Right cardiac atrium (tissue), 5 donors: ENCODE measurements at regions not wholly inside any gene's neighbourhood (a gene's known extent, or its start where the extent isn't known, plus 50 kb on each side); places are given as distances from the start of the nearest gene placed in this dataset.
"Not testable (repeated sequence)": the region's sequence is repeated elsewhere in the genome, so short reads cannot be mapped to it uniquely, and the experiment has no call there.

Experiments
- ATAC-seq, 2 donors: fragments of 200-7000 bp; cut with Tn5 transposase; one replicate each; pipeline versions ENCODE4 v1.8.0 to v1.9.1; 2020; ENCODE audit warnings: moderate library complexity in 2 of 2, mild to moderate bottlenecking in 1 of 2
- DNase-seq, 3 donors: peaks; one replicate each; pipeline ENCODE4 v3.0.0-alpha.2; 2020
- H3K27ac ChIP-seq: one replicate; pipeline ENCODE4 v1.5.1; 2013; ENCODE audit warnings: mild to moderate bottlenecking, low read length, control low read depth, moderate library complexity
- H3K27me3 ChIP-seq: one replicate; pipeline ENCODE4 v1.6.1; 2013; ENCODE audit not compliant: control insufficient read depth, insufficient read depth
- H3K4me1 ChIP-seq: one replicate; pipeline ENCODE4 v1.6.1; 2013; ENCODE audit warnings: low read length; ENCODE audit not compliant: control insufficient read depth, insufficient read depth
- H3K4me3 ChIP-seq: one replicate; pipeline ENCODE4 v1.5.1; 2013; ENCODE audit warnings: low read length, control low read depth
- H3K9me3 ChIP-seq: one replicate; pipeline ENCODE4 v1.6.1; 2013; ENCODE audit warnings: low read length; ENCODE audit not compliant: control insufficient read depth
- WGBS: extraction: QIAGEN DNeasy Blood & Tissue Kit; methylation state at CpG from one replicate; pipeline ENCODE4 v1.1.7; 2013; 5-methylcytosine and 5-hydroxymethylcytosine counted together
- intact Hi-C, 4 donors: fragments of 100-400 bp; cut with DNase I; formaldehyde crosslinking; loops; one replicate each; pipeline versions ENCODE4 v1.11.0 to v1.14.0; 2022 to 2023
- donor health status: healthy with polysubstance abuse.
- donor health status: DM: no; HTN: yes; CAD: no.
- donor health status: DM: no; HTN: no; CAD: no.
- donor health status: DM: no; HTN: yes; CAD: no; lungs with severe emphysema.
- donor health status: DM: yes; HTN: yes; CAD: no.

GRCh38 chr2:7432436-7432835 lies 515.2 kb downstream of the RNF144A start:
- Histone ChIP-seq H3K9me3 (no peaks in the 10 kb centered on the region), H3K4me3 (no peak overlapping the region), H3K4me1 (no peaks in the 10 kb centered on the region), H3K27me3 (no peaks in the 10 kb centered on the region), H3K27ac (no peak overlapping the region)
- ATAC-seq (no peak), DNase-seq (no peak)
- 92% methylated on average over 4 of the region's 4 CpGs for WGBS
- intact Hi-C loops, result no loop called here

- intact Hi-C loops, result no loop called here
Measured at GRCh38 chr2:7436096-7436906, 519.1 kb downstream of the RNF144A start.

GRCh38 chr2:7437141-7437540 lies 519.9 kb downstream of the RNF144A start:
- H3K4me1 ChIP-seq, result no peaks in the 10 kb centered on the region
- no peaks in the 10 kb centered on the region for H3K9me3 ChIP-seq
- ATAC-seq (no peak), DNase-seq (no peak)
- H3K27ac ChIP-seq, result no peak overlapping the region
- intact Hi-C loops, result no loop called here
- H3K4me3 ChIP-seq, result no peak overlapping the region
- no peaks in the 10 kb centered on the region for H3K27me3 ChIP-seq

More at GRCh38 chr2:7436096-7436906, 519.1 kb downstream of the RNF144A start:
- H3K9me3 ChIP-seq, result no peaks in the 10 kb centered on the region
- H3K4me3 ChIP-seq, result no peak overlapping the region
- ATAC-seq (no peak), DNase-seq (no peak)
- no peak overlapping the region for H3K27ac ChIP-seq
- no peaks in the 10 kb centered on the region for H3K27me3 ChIP-seq
- 84% methylated on average over 9 of the region's 9 CpGs for WGBS
- H3K4me1 ChIP-seq, result no peaks in the 10 kb centered on the region

- H3K4me1 ChIP-seq, result no peaks in the 10 kb centered on the region
- WGBS, result 68% methylated on average over 9 of the region's 9 CpGs
- no peaks in the 10 kb centered on the region for H3K9me3 ChIP-seq
- no peak overlapping the region for H3K27ac ChIP-seq
- H3K27me3 ChIP-seq, result no peaks in the 10 kb centered on the region
- H3K4me3 ChIP-seq, result no peak overlapping the region
- ATAC-seq (no peak), DNase-seq (no peak)
- intact Hi-C loops, result no loop called here
Measured at GRCh38 chr2:7437716-7438632, 520.8 kb downstream of the RNF144A start.

- DNase-seq (no peak), ATAC-seq (no peak)
- intact Hi-C loops, result no loop called here
- no peaks in the 10 kb centered on the region for H3K9me3 ChIP-seq
- H3K27ac ChIP-seq, result no peak overlapping the region
- no peak overlapping the region for H3K4me3 ChIP-seq
- WGBS, result 98% methylated on average over 1 of the region's 1 CpG
- no peaks in the 10 kb centered on the region for H3K27me3 ChIP-seq
- H3K4me1 ChIP-seq, result no peaks in the 10 kb centered on the region
Measured at GRCh38 chr2:7438855-7439254, 521.6 kb downstream of the RNF144A start.

GRCh38 chr2:7440977-7441376 lies 523.8 kb downstream of the RNF144A start:
- Histone ChIP-seq H3K27me3 (no peaks in the 10 kb centered on the region), H3K4me3 (no peak overlapping the region), H3K27ac (no peak overlapping the region), H3K4me1 (no peaks in the 10 kb centered on the region), H3K9me3 (no peaks in the 10 kb centered on the region)
- intact Hi-C loops, result no loop called here
- 69% methylated on average over 4 of the region's 4 CpGs for WGBS
- DNase-seq (no peak), ATAC-seq (no peak)

- H3K4me3 ChIP-seq, ATAC-seq, H3K4me1 ChIP-seq, DNase-seq, intact Hi-C loops, H3K27ac ChIP-seq, H3K27me3 ChIP-seq, H3K9me3 ChIP-seq: not testable (repeated sequence)
- WGBS, result 86% methylated on average over 3 of the region's 3 CpGs
Measured at GRCh38 chr2:7441841-7442240, 524.6 kb downstream of the RNF144A start.

GRCh38 chr2:7444626-7445025 lies 527.4 kb downstream of the RNF144A start:
- Histone ChIP-seq H3K4me3 (no peak overlapping the region), H3K4me1 (no peaks in the 10 kb centered on the region), H3K27me3 (no peaks in the 10 kb centered on the region), H3K9me3 (no peaks in the 10 kb centered on the region), H3K27ac (no peak overlapping the region)
- whole genome bisulfite sequencing, result 78% methylated on average over 4 of the region's 4 CpGs
- DNase-seq (no peak), ATAC-seq (no peak)
- intact Hi-C loops, result no loop called here

GRCh38 chr2:7448578-7449264 lies 531.5 kb downstream of the RNF144A start:
- H3K4me1 ChIP-seq, result no peaks in the 10 kb centered on the region
- no peak for ATAC-seq
- DNase-seq, result no peak
- no peaks in the 10 kb centered on the region for H3K9me3 ChIP-seq
- no peaks in the 10 kb centered on the region for H3K27me3 ChIP-seq
- no peak overlapping the region for H3K4me3 ChIP-seq
- intact Hi-C loops, result no loop called here
- WGBS, result 93% methylated on average over 11 of the region's 11 CpGs
- H3K27ac ChIP-seq, result no peak overlapping the region

- Histone ChIP-seq H3K27me3 (no peaks in the 10 kb centered on the region), H3K4me3 (no peak overlapping the region), H3K9me3 (no peaks in the 10 kb centered on the region), H3K27ac (no peak overlapping the region), H3K4me1 (no peaks in the 10 kb centered on the region)
- DNase-seq (no peak), ATAC-seq (no peak)
- intact Hi-C loops, result no loop called here
Measured at GRCh38 chr2:7449298-7449697, 532.1 kb downstream of the RNF144A start.
